ENCODE measurements at regions not wholly inside any gene's neighbourhood (a gene's known extent, or its start where the extent isn't known, plus 50 kb on each side); places are given as distances from the start of the nearest gene placed in this dataset.

DNA sequence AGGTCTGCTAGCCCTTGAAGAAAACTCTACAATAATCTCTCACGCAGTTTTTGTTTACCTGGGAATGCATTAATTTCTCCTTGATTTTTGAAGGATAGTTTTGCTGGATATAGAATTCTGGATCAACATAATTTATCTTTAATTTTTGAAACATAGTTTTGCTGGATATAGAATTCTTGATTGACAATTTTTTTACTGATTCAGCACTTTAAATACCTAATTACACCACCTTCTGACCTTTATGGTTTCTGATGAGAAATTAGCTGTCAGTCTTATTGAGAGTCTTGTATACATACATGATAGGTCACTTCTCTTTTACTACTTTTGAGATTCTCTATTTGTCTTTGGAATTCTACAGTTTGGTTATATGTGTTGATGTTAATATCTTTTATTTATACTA is 741.6 kb downstream of the FGF9 start:
- Histone ChIP-seq H3K27me3 (no peaks in the 10 kb centered on the region), H3K27ac (no peak overlapping the region), H3K4me1 (no peaks in the 10 kb centered on the region), H3K4me3 (no peak overlapping the region), H3K36me3 (no peaks in the 10 kb centered on the region), H3K9me3 (peaks cover 0 to 33% (median 23%) of the 10 kb centered on the region in 4 donors)
- DNase-seq = no peak
- 85 to 97% (median 93%) methylated on average over 1 of the region's 1 CpG for WGBS, 5 donors
- TF ChIP-seq POLR2AphosphoS5 (IDR thresholded peaks at IDR 0.05) (no peak), POLR2A (IDR thresholded peaks at IDR 0.05) (no peak), CTCF (IDR thresholded peaks at IDR 0.05) (no peak), EP300 (IDR thresholded peaks at IDR 0.05) (no peak)
- intact Hi-C loops (cut with DNase I; ENCODE audit: low total_unique reads) = no loop called here

GRCh38 chr13:22422023-22422422 is 751.1 kb downstream of the FGF9 start:
- intact Hi-C loops (cut with DNase I; ENCODE audit: low total_unique reads) = no loop called here
- no peaks in the 10 kb centered on the region for H3K9me3 ChIP-seq
- no peaks in the 10 kb centered on the region for H3K36me3 ChIP-seq
- no peaks in the 10 kb centered on the region for H3K4me1 ChIP-seq
- TF ChIP-seq EP300 (IDR thresholded peaks at IDR 0.05) = no peak
- TF ChIP-seq CTCF (IDR thresholded peaks at IDR 0.05) = no peak
- no peak for TF ChIP-seq POLR2A (IDR thresholded peaks at IDR 0.05)
- TF ChIP-seq POLR2AphosphoS5 (IDR thresholded peaks at IDR 0.05) = no peak
- DNase-seq = no peak
- H3K27ac ChIP-seq = no peak overlapping the region
- no peaks in the 10 kb centered on the region for H3K27me3 ChIP-seq
- H3K4me3 ChIP-seq = no peak overlapping the region

DNA sequence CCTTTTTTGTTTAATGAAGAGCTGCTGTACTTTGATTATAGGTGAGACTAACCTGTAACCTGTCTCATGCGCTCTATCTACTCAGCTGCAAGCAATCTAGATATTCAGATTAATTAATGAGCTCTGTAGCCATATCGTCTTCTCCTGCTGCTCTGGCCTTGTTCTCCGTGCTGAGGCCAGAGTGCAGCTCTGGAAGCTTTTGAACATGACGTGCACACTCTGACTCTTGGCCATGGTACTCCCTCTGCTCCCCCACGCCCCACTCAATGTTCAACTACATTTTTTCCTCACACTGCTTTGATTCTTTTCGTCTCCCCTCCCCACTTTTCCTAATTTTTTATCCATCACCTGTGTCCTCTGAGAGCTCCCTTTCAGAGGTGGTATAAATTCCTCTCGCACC is 751.8 kb downstream of the FGF9 start:
- 67 to 78% (median 67%) methylated on average over 7 of the region's 7 CpGs for WGBS, 5 donors
- intact Hi-C loops (cut with DNase I; ENCODE audit: low total_unique reads) = no loop called here
- TF ChIP-seq POLR2AphosphoS5 (IDR thresholded peaks at IDR 0.05) (no peak), EP300 (IDR thresholded peaks at IDR 0.05) (no peak), CTCF (IDR thresholded peaks at IDR 0.05) (no peak), POLR2A (IDR thresholded peaks at IDR 0.05) (no peak)

DNA sequence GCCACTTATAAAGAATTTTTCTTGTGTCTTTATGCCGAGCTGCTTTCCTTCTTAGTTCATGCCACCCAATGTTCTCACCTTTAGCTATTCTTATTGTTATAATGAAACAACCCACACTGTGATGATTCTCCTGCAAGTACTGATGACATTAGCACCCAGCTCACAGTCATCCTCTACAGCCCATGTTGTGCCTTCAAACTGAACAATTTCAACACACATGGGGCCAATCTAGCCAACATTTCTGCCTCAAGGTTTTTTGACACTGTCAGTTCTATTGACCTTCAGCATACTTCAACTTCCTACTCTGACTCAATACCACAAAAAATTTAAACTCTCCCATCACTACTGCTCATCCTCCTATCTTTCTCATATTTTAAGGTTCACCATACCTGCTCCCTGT is 752.4 kb downstream of the FGF9 start:
- TF ChIP-seq POLR2A (IDR thresholded peaks at IDR 0.05) = no peak
- TF ChIP-seq EP300 (IDR thresholded peaks at IDR 0.05) = no peak
- TF ChIP-seq CTCF (IDR thresholded peaks at IDR 0.05) = no peak
- TF ChIP-seq POLR2AphosphoS5 (IDR thresholded peaks at IDR 0.05) = no peak
- intact Hi-C loops (cut with DNase I; ENCODE audit: low total_unique reads) = no loop called here
- WGBS, 5 donors = 79 to 95% (median 89%) methylated on average over 1 of the region's 1 CpG

More for the DNA sequence above, 751.8 kb downstream of the FGF9 start:
- Histone ChIP-seq H3K4me1 (no peaks in the 10 kb centered on the region), H3K27ac (no peak overlapping the region), H3K4me3 (no peak overlapping the region), H3K9me3 (no peaks in the 10 kb centered on the region), H3K36me3 (no peaks in the 10 kb centered on the region), H3K27me3 (no peaks in the 10 kb centered on the region)
- peak in 1 of 2 donors; percentile 5 for DNase-seq

More for the DNA sequence above, 752.4 kb downstream of the FGF9 start:
- Histone ChIP-seq H3K4me1 (no peaks in the 10 kb centered on the region), H3K27ac (no peak overlapping the region), H3K4me3 (no peak overlapping the region), H3K36me3 (no peaks in the 10 kb centered on the region), H3K27me3 (no peaks in the 10 kb centered on the region), H3K9me3 (no peaks in the 10 kb centered on the region)
- DNase-seq = no peak
